GM12873 (cell line): ENCODE measurements at regions not wholly inside any gene's neighbourhood (a gene's known extent, or its start where the extent isn't known, plus 50 kb on each side); places are given as distances from the start of the nearest gene placed in this dataset.

Source experiments
- CTCF ChIP-seq: IDR thresholded peaks from 2 replicates; pipeline ENCODE4 v1.5.1; 2012; ENCODE audit warnings: low read depth, mild to moderate bottlenecking, moderate library complexity, low read length, control low read depth; ENCODE audit not compliant: insufficient read depth; ENCODE audit errors: missing control alignments

- TF ChIP-seq CTCF: no peak
These were observed 52.3 kb upstream of the KLHL25 start for GRCh38 chr15:85847031-85847430.

- no peak for TF ChIP-seq CTCF
These were observed 55.2 kb upstream of the KLHL25 start for GRCh38 chr15:85849946-85850345.

GRCh38 chr15:85852969-85853368, 58.2 kb upstream of the KLHL25 start:
- no peak for TF ChIP-seq CTCF

GRCh38 chr15:85854345-85855097, 59.8 kb upstream of the KLHL25 start:
- peak; percentile 84 for TF ChIP-seq CTCF

GRCh38 chr15:85858586-85859375, 64.1 kb upstream of the KLHL25 start:
- TF ChIP-seq CTCF: peak; percentile 90

GRCh38 chr15:85859671-85860070, 64.9 kb upstream of the KLHL25 start:
- TF ChIP-seq CTCF: no peak

- no peak for TF ChIP-seq CTCF
These were observed 65.9 kb upstream of the KLHL25 start for GRCh38 chr15:85860394-85861161.
